NCI-H345 treated with DMSO at 0.1 percent for 48 hours (cell line): ENCODE measurements at regions not wholly inside any gene's neighbourhood (a gene's known extent, or its start where the extent isn't known, plus 50 kb on each side); places are given as distances from the start of the nearest gene placed in this dataset.

Experiments
- DNase-seq: peaks from one replicate; lab custom pipeline; 2025; ENCODE audit not compliant: unreplicated experiment; lab: John Stamatoyannopoulos, UW

GRCh38 chr13:50587115-50587514 lies 256.4 kb downstream of the DLEU7 start:
- no peak for DNase-seq

DNA sequence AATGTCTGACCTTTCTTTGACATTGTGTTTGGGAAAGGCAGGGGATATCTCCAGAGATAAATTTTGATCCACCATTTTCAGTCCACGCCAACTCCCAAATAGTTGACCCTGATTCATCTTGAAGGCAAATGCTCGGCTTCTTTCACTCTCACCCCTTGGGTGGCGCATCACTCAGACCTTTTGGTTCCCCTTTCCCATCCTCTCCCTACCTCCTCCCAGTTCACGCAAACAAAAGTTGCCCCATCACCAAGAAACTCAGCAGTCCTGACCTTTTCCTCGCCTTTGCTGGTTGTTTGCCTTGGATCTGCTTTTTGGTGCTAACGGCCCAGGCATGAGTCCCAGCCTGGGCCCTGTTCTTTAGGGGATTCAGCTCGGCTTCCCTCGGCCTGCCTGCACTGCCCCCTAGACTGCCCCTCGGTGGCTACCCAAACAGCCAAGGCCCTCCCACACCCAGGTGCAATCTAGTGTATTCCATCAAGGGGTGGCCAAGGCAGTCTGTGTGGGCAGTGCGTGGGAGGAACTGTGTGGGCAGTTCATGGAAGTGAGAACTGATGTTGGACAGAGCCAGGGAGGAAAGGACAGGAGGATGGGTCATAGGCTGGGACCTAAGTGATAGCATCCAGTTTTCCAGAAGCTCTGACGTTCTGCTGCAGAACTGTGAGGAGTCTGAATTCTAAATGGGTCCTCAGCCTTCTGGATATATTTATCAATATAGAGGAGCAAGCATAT lies 255.7 kb downstream of the DLEU7 start:
- no peak for DNase-seq

DNA sequence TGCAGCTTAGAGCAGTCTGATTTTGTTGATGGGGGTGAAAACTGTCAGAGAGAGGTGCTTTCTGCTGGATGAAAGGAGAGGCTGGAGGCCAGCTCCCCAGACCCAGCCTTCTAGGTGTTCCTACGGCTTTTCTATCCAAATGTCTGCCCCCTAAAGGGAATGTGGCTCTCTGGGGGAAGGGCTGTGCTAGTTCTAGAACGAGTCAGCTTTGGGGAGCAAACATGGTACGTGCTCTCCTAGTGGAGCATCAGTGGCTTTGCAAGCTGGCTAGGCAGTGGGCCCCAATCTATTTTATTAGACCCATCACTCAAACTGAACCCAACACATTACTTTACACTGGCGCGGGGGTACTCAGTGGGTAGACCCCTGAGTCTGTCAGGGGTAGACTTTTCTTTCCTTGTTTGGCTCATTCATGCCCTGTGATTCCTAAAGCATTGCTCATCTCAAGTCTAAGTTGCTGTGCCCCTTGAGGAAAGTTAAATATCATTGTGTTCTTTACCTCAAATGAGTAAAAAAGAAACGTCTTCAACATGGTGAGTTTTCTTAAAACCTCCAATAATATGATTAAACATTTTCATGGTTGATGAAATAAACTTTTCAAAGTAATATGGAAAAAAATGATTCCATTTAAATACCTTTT lies 254.9 kb downstream of the DLEU7 start:
- no peak for DNase-seq

DNA sequence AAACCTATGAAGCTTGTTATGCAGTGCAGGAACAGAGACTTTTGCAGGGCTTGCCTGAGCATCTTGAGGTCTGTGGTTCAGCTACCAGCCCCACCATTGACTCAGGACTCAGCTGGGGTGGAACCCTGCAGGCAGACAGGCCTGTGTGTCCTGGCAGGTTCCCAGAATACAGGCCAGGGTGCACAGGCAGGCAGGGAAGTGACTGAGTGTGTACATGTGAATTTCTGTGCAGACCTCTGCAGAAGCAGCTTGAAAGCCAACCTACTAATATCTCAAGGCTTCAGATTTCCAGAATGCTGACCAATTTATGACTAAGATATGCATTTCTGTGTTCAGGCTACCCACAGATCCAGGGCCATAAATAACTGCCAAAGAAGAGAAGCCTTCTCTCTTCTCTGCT lies 254.4 kb downstream of the DLEU7 start:
- DNase-seq: no peak

DNA sequence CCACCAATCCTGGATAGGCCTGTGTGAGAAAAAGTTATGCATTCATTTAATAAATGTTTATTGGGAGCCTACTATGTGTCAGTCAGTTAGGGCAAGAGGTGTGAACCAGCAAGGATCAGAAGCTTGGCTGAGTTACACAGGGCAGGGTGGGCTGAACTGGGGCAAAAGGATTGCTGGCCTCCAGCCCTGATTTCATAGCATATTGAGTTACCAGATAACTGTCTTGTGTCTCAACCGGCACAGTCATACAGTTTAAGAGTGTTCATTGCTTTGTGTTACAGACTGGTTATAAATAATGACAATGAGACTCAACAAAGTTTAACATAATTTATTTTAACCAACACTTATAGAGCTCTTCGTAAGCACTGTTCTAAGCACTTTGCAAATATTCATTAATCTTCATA lies 253.8 kb downstream of the DLEU7 start:
- no peak for DNase-seq

GRCh38 chr13:50592412-50593155 lies 250.9 kb downstream of the DLEU7 start:
- no peak for DNase-seq

DNA sequence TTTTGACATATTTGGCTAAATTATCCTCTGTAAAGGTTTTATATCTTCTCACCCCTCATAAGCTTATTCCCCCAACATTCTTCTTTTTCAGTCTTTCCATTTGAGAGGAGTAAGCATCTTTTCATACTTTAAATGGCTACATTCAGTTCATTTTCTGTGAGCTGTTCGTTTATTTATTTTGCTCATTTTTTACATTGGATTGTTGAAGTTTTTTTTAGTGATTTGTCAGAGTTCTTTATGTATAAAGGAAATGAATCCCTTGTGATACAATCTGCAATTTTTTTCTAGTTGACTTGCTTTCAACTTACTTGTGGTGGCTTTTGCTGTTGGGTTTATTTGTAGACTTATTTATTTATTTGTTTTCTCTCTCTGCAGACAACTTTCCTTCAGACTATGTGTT lies 250.3 kb downstream of the DLEU7 start:
- no peak for DNase-seq

DNA sequence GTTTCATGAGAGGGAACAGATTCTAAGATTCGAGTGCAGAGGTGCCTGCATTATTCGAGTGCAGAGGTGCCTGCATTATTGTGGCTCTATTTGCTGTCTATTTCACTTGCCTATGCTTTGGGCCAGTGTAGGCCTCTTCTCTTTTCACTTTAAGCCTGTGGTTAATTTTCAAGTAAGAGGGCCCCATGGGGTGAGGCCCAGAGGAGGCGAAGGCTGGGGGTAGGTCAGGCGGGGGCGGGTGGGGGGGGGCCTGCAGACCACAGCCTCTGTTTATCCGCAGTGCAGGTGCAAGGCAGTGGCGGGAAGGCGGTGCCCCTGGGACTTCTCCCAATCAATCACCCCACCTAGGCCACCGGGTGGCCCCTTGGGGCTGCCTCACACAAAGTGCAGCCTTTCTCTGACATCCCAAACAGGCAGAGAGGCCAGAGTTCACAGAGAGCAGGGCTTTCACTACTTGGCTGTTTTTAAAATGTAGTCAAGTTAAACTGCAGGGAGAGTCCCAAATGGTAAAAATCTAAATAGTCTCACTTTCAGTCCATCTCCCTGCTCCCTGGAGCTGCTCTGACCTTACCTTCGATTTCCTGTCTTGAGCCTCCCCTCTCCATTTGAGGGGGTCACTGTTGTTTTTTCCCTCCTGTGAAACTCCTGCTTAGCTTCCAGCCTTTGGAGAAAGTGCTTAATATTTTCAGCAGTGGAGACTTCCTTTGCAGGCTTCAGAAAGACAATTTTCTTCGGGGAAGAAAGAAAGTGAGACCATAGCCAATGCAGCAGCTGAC lies 249.0 kb downstream of the DLEU7 start:
- no peak for DNase-seq

- DNase-seq: no peak
Observed at GRCh38 chr13:50595196-50595595, 248.3 kb downstream of the DLEU7 start.

DNA sequence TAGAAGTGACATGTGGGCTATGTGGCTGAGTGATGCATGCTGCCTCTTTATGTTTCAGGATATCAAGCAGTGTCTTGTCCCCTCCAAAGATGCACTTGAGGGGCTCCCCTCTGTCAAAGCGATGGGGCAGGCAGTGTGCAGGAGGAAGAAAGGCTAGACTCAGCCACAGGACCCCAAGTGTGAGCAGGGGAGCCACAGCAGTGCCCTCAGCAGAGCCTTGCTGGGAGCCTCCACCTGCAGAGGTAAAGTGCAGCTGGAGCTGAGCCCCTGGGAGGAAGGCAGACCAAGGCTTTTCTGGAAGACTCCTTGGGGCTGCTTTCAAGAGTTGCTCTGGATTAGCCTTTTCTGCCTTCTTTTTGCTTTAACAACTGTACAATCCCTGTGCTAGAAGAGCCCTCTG lies 247.3 kb downstream of the DLEU7 start:
- no peak for DNase-seq

- DNase-seq: no peak
Observed at GRCh38 chr13:50596776-50597203, 246.7 kb downstream of the DLEU7 start.

DNA sequence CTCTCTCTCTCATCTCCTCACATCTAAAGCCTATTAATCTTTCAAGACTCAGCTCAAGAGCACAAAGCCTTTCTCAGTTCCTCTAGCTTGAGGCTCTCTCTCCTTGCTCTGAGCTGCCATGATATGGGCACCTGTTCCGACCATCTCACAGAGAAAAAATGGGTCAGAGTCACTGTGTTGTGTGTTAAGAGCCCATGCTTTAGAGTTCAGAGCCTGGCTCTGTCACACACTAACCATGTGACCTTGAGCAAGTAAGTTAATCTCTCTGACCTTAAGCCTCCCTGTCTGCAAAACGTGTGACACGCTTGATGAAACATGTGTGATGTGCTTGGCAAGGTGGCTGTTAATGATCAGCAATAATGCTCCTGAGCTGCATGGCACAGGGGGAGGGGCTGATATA lies 245.2 kb downstream of the DLEU7 start:
- no peak for DNase-seq

DNA sequence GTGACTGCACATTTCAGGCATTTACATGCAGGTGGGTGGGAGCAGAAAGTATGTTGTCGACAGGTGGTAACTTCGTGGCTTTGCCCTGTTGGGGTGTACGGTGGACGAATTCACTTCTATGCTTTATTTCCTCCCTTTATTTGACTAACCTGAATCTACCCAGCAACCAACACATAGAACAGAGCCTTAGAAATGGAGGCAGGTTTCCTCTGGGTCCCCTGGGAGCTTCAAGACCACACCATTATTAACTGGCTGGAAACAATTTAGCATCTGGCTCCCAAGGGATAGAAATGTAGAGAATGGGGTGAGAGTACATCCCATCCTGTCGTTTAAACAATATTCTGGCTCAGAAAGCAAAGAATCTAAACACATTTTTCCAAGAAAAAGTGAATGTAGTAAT lies 244.4 kb downstream of the DLEU7 start:
- no peak for DNase-seq

GRCh38 chr13:50599927-50600326 lies 243.6 kb downstream of the DLEU7 start:
- no peak for DNase-seq

- no peak for DNase-seq
Observed at GRCh38 chr13:50608370-50608769, 235.1 kb downstream of the DLEU7 start.

GRCh38 chr13:50609011-50609410 lies 234.5 kb downstream of the DLEU7 start:
- DNase-seq: no peak

DNA sequence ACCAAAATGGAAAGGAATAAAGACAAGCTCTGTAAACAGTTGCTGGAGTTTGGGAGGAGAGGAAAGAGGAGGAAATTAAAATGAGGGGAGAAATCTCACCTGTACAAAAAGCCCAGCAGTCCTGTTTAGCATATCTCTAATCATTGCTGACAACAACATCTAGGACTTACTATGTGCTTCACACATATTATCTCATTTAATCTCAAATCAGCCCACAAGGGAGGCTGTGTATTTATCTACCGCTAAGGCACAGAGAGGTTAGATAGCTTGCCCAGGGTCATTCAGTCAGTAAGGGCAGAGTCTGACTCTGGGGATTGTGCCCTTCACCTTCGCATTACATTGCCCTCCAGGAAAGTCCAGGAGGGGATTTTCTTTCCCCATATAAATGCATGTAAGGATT lies 233.3 kb downstream of the DLEU7 start:
- DNase-seq: no peak

- DNase-seq: no peak
Observed at GRCh38 chr13:50611117-50611781, 232.2 kb downstream of the DLEU7 start.

GRCh38 chr13:50612717-50613116 lies 230.8 kb downstream of the DLEU7 start:
- no peak for DNase-seq

DNA sequence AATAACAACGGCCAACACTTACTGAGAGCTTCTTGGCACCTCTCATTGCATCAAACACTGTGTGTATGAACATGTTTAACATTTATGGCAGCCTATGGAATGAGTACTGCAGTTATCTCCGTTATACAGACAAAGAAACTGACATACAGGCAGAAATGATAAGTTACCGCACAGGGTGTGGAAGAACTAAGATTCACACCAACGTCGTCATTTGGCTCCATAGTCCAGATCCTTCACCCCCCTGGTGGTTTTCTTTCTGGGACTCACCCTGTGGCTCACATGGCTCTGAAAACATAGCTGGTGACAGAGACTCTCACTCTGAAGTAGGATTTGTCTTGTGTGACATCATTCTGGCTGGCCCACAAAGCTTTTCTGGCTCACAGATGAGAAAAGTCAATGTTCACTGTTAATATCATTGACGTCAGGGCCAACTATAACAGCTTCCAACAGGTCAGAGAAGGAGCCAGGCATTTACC lies 230.1 kb downstream of the DLEU7 start:
- DNase-seq: no peak

- DNase-seq: no peak
Observed at GRCh38 chr13:50615234-50615633, 228.3 kb downstream of the DLEU7 start.
